Stomach (tissue), 8 donors: ENCODE measurements at regions not wholly inside any gene's neighbourhood (a gene's known extent, or its start where the extent isn't known, plus 50 kb on each side); places are given as distances from the start of the nearest gene placed in this dataset.
"Not testable (repeated sequence)": the region's sequence is repeated elsewhere in the genome, so short reads cannot be mapped to it uniquely, and the experiment has no call there.

Source experiments
- DNase-seq, 2 donors: peaks; one replicate each; pipeline versions ENCODE4 v3.0.0 to v3.0.0-alpha.2; 2013 to 2019
- H3K27ac ChIP-seq, 5 donors: fragments of 200-600 bp in 4 of 5; sonication (generic) in 4 of 5; one replicate each; pipeline ENCODE4 v1.5.1; 2013 to 2019; ENCODE audit warnings: mild to moderate bottlenecking in 1 of 5, moderate library complexity in 1 of 5
- H3K27me3 ChIP-seq, 3 donors: fragments of 200-600 bp; sonication (generic); one replicate each; pipeline ENCODE4 v1.5.1; 2017 to 2019; ENCODE audit warnings: mixed run types in 1 of 3
- H3K36me3 ChIP-seq, 4 donors: fragments of 200-600 bp; sonication (generic); 1 replicate in 3 of 4; 2 replicates in 1 of 4; pipeline ENCODE4 v1.5.1; 2016 to 2019
- H3K4me1 ChIP-seq, 4 donors: fragments of 200-600 bp; sonication (generic); one replicate each; pipeline ENCODE4 v1.5.1; 2016 to 2019
- H3K4me3 ChIP-seq, 4 donors: fragments of 200-600 bp; sonication (generic) in 3 of 4; one replicate each; pipeline ENCODE4 v1.5.1; 2016 to 2019; ENCODE audit warnings: mild to moderate bottlenecking in 1 of 4
- H3K9me3 ChIP-seq, 4 donors: fragments of 200-600 bp; sonication (generic); one replicate each; pipeline ENCODE4 v1.5.1; 2016 to 2019
- EP300 ChIP-seq: sonication (generic); formaldehyde crosslinking; IDR thresholded peaks from one replicate; pipeline ENCODE4 v1.6.1; 2017; ENCODE audit warnings: antibody characterized with exemption
- POLR2A ChIP-seq, 4 donors: fragments of 450-650 bp; IDR thresholded peaks; one replicate each; pipeline ENCODE4 v1.6.1; 2016; ENCODE audit warnings: antibody characterized with exemption in 4 of 4, control low read depth in 2 of 4, mild to moderate bottlenecking in 1 of 4, moderate library complexity in 1 of 4
- POLR2AphosphoS5 ChIP-seq, 3 donors: sonication (generic); formaldehyde crosslinking; IDR thresholded peaks; one replicate each; pipeline ENCODE4 v1.6.1; 2016; ENCODE audit warnings: antibody characterized with exemption in 3 of 3
- WGBS, 5 donors: extraction: QIAGEN DNeasy Blood & Tissue Kit in 3 of 5; methylation state at CpG; one replicate each; pipeline versions ENCODE4 v1.1.5 to v1.1.7; 2013 to 2018; 5-methylcytosine and 5-hydroxymethylcytosine counted together
- intact Hi-C: fragments of 100-400 bp; cut with DNase I; formaldehyde crosslinking; loops from one replicate; pipeline ENCODE4 v1.15.1; 2023; ENCODE audit warnings: low total_unique reads
- TF ChIP-seq, protein P1 (sequence below), 7 experiments: fragments of 450-650 bp in 4 of 7; fragments of 200-600 bp in 3 of 7; sonication (generic) in 3 of 7; IDR thresholded peaks; one replicate each; pipeline ENCODE4 v1.5.1; 2016 to 2019; ENCODE audit warnings: antibody characterized with exemption in 7 of 7, control low read depth in 2 of 7, mild to moderate bottlenecking in 1 of 7
- donor health status: healthy with polysubstance abuse.
- donor health status: Bipolar disorder and iron deficiency.
- donor health status: healthy.

DNA sequence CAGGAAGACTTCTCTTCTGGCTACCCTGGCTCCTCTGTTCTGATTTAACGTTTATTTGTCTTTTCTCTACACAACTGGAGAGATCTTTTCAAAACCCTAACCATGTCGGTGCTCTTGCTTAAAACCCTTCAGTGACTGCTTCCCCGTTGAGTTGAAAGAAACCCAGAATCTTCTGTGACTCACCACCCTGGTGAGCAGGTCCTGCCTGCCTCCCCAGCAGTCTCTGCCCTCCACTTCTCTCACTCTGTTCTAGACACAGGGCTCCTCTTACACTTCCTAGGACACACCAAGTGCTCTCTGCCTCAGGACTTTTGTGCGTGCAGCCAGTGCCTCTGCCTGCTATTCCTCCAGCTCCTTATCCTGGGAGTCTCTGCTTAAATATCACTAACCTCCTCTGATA lies 131.4 kb downstream of the IER5 start:
- Histone ChIP-seq H3K27me3 (peaks cover 0 to 4% (median 0%) of the 10 kb centered on the region in 3 donors), H3K4me1 (no peaks in the 10 kb centered on the region), H3K27ac (no peak overlapping the region), H3K9me3 (no peaks in the 10 kb centered on the region), H3K36me3 (no peaks in the 10 kb centered on the region), H3K4me3 (no peak overlapping the region)
- 67 to 80% (median 71%) methylated on average over 4 of the region's 4 CpGs for WGBS, 5 donors
- DNase-seq, result no peak
- TF ChIP-seq, protein P1, sequence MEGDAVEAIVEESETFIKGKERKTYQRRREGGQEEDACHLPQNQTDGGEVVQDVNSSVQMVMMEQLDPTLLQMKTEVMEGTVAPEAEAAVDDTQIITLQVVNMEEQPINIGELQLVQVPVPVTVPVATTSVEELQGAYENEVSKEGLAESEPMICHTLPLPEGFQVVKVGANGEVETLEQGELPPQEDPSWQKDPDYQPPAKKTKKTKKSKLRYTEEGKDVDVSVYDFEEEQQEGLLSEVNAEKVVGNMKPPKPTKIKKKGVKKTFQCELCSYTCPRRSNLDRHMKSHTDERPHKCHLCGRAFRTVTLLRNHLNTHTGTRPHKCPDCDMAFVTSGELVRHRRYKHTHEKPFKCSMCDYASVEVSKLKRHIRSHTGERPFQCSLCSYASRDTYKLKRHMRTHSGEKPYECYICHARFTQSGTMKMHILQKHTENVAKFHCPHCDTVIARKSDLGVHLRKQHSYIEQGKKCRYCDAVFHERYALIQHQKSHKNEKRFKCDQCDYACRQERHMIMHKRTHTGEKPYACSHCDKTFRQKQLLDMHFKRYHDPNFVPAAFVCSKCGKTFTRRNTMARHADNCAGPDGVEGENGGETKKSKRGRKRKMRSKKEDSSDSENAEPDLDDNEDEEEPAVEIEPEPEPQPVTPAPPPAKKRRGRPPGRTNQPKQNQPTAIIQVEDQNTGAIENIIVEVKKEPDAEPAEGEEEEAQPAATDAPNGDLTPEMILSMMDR (IDR thresholded peaks at IDR 0.05), result no peak
- no peak for TF ChIP-seq EP300
- intact Hi-C loops, result no loop called here

DNA sequence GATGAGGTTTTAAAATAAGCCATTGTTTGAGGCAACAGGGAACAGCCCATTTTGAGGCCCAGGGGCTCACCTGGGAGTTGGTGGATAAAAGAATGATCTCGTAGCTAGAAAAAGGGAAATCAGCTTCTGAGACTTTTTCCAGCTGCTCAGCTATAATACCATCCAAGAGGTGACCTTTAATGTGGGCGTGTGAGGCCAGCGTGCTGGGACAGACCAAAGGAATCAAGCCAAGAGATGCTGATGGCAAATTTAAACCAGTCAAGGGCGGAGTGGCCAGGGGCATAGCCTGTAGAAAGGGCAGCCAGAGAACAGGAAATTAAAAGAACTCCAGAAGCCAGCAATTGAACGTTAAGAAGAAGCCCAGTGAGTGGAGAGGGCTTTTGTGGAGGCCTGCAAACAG lies 132.6 kb downstream of the IER5 start:
- TF ChIP-seq EP300 (no peak), POLR2A (IDR thresholded peaks at IDR 0.05) (no peak), POLR2AphosphoS5 (IDR thresholded peaks at IDR 0.05) (no peak)
- TF ChIP-seq, protein P1 (IDR thresholded peaks at IDR 0.05), result no peak
- intact Hi-C loops, result no loop called here
- DNase-seq, result no peak
- Histone ChIP-seq H3K9me3 (no peaks in the 10 kb centered on the region), H3K27me3 (peaks cover 0 to 4% (median 0%) of the 10 kb centered on the region in 3 donors), H3K36me3 (no peaks in the 10 kb centered on the region), H3K27ac (no peak overlapping the region), H3K4me1 (no peaks in the 10 kb centered on the region), H3K4me3 (no peak overlapping the region)
- 32 to 49% (median 41%) methylated on average over 5 of the region's 5 CpGs for WGBS, 5 donors

DNA sequence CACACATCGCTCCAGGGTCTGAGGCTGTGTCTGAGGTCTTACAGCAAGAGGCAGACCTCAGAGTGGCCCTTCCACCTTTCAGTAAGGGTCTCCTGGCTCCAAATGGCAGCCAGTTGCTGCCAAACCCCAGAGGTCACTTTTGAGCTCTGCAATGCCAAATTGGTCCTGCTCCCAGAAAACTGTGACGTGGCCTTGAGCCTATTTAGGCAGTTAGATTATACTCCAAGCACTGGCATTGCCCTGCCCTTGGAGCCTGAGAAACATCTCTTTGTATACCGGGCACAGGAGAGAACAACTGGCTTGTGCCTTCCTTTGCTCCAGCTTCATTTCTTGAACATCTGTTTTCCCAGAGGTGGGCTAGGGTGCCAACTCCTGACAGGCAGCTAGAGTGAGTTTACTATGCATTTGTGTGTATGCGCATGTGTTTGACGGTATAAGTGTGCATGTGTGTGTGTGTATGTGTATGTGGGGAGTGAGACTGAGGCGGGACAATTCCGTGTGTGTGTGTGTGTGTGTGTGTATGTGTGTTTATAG lies 134.5 kb downstream of the IER5 start:
- H3K27me3 ChIP-seq, result no peaks in the 10 kb centered on the region
- no peak for DNase-seq
- H3K4me1 ChIP-seq, result no peaks in the 10 kb centered on the region
- H3K27ac ChIP-seq, result no peak overlapping the region
- 75 to 90% (median 85%) methylated on average over 5 to 7 of the region's 7 CpGs for WGBS, 5 donors
- H3K36me3 ChIP-seq, result no peaks in the 10 kb centered on the region
- intact Hi-C loops, result no loop called here
- H3K9me3 ChIP-seq, result peaks cover 0 to 13% (median 10%) of the 10 kb centered on the region in 4 donors
- H3K4me3 ChIP-seq, result no peak overlapping the region
- TF ChIP-seq POLR2A (IDR thresholded peaks at IDR 0.05) (no peak), POLR2AphosphoS5 (IDR thresholded peaks at IDR 0.05) (no peak), EP300 (no peak)
- TF ChIP-seq, protein P1 (IDR thresholded peaks at IDR 0.05), result no peak

DNA sequence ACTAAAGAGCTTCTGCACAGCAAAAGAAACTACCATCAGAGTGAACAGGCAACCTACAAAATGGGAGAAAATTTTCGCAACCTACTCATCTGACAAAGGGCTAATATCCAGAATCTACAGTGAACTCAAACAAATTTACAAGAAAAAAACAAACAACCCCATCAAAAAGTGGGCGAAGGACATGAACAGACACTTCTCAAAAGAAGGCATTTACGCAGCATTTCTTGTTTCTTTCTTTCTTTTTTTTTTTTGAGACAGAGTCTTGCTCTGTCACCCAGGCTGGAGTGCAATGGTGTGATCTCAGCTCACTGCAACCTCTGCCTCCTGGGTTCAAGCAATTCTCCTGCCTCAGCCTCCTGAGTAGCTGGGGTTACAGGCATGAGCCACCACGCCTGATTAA lies 138.2 kb downstream of the IER5 start:
- H3K27me3 ChIP-seq, H3K4me3 ChIP-seq, H3K36me3 ChIP-seq, H3K27ac ChIP-seq, H3K4me1 ChIP-seq, DNase-seq, intact Hi-C loops: not testable (repeated sequence)
- peaks cover 0 to 18% (median 12%) of the 10 kb centered on the region in 4 donors for H3K9me3 ChIP-seq
- WGBS, 5 donors, result 93 to 96% (median 96%) methylated on average over 3 of the region's 4 CpGs

DNA sequence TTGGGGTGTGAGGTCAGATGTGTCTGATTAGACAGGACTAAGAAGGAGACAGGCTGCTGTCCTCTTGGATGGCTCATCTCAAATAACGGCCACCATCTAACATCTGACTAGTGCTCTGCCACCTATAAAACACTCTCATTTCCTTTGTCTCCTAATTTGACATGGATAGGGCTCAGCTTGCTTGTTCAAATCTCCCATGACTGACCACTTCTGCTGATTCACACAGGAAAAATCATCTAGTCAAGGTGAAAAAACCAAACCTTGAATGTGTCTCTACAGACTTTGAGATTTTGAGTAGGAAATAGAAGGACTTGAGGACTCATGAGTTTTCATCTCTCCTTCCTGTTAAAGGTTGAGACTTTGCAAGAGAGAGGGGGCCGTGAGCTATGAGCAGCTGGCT lies 150.6 kb downstream of the IER5 start:
- H3K27ac ChIP-seq, result no peak overlapping the region
- no peaks in the 10 kb centered on the region for H3K4me1 ChIP-seq
- intact Hi-C loops, result no loop called here
- H3K36me3 ChIP-seq, result no peaks in the 10 kb centered on the region
- DNase-seq, result no peak
- WGBS, 5 donors, result 72 to 84% (median 80%) methylated on average over 2 of the region's 2 CpGs
- H3K9me3 ChIP-seq, result no peaks in the 10 kb centered on the region
- TF ChIP-seq, protein P1 (IDR thresholded peaks at IDR 0.05), result no peak
- TF ChIP-seq POLR2AphosphoS5 (IDR thresholded peaks at IDR 0.05) (no peak), EP300 (no peak), POLR2A (IDR thresholded peaks at IDR 0.05) (no peak)
- H3K4me3 ChIP-seq, result no peak overlapping the region
- H3K27me3 ChIP-seq, result no peaks in the 10 kb centered on the region

DNA sequence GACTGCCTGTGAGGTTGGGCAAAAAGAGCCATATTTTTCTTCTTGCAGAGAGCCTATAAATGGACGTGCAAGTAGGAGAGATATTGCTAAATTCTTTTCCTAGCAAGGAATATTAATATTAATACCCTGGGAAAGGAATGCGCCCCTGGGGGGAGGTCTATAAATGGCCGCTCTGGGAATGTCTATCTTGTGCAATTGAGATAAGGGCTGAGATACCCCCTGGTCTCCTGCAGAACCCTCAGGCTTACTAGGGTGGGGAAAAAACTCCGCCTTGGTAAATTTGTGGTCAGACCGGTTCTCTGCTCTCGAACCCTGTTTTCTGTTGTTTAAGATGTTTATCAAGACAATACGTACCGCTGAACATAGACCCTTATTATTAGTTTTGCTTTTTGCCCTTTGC lies 157.8 kb downstream of the IER5 start:
- H3K4me1 ChIP-seq, DNase-seq, H3K27me3 ChIP-seq, H3K36me3 ChIP-seq, H3K27ac ChIP-seq, intact Hi-C loops, H3K4me3 ChIP-seq: not testable (repeated sequence)
- H3K9me3 ChIP-seq, result peaks cover 0 to 22% (median 5%) of the 10 kb centered on the region in 4 donors
- 91 to 94% (median 93%) methylated on average over 8 of the region's 8 CpGs for WGBS, 5 donors

DNA sequence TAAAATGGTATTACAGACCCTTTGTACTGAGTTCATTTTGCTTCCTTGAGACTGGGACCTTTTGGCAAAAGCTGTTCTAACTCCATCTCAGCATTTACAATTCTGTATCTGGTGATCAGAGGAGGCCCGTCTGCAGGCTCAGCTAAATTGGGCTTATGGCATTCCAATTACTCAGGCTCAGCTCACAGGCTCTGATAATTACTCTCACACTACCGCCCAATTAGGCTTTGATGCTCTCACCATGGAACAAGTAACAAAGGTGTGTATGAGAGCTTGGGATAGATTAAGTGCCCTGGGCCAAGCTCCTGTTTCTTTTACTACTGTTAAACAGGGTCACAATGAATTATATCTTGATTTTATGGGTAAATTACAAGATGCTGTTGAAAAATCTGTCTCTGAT lies 159.9 kb downstream of the IER5 start:
- H3K36me3 ChIP-seq, intact Hi-C loops, H3K4me3 ChIP-seq, H3K27ac ChIP-seq, H3K27me3 ChIP-seq, DNase-seq: not testable (repeated sequence)
- WGBS, 5 donors, result 61 to 83% (median 69%) methylated on average over 2 of the region's 2 CpGs
- Histone ChIP-seq H3K9me3 (peaks cover 0 to 22% (median 5%) of the 10 kb centered on the region in 4 donors), H3K4me1 (peaks cover 0 to 15% (median 6%) of the 10 kb centered on the region in 4 donors)
